Left lung (tissue), 4 donors: ENCODE measurements at regions not wholly inside any gene's neighbourhood (a gene's known extent, or its start where the extent isn't known, plus 50 kb on each side); places are given as distances from the start of the nearest gene placed in this dataset.

ENCODE experiments used
- ATAC-seq: fragments of 200-7000 bp; cut with Tn5 transposase; one replicate; pipeline ENCODE4 v1.9.1; 2020; ENCODE audit warnings: moderate library complexity
- DNase-seq, 4 donors: peaks; one replicate each; pipeline ENCODE4 v3.0.0-alpha.2; 2013 to 2020
- H3K27ac ChIP-seq, 2 donors: fragments of 200-600 bp; sonication (generic) in 1 of 2; one replicate each; pipeline versions ENCODE4 v1.5.0 to v1.8.0; 2020 to 2021
- H3K27me3 ChIP-seq, 2 donors: fragments of 200-600 bp; sonication (generic) in 1 of 2; one replicate each; pipeline versions ENCODE4 v1.5.0 to v1.8.0; 2020 to 2021
- H3K36me3 ChIP-seq, 2 donors: fragments of 200-600 bp; sonication (generic) in 1 of 2; one replicate each; pipeline versions ENCODE4 v1.5.0 to v1.8.0; 2020 to 2021
- H3K4me1 ChIP-seq, 2 donors: fragments of 200-600 bp; one replicate each; pipeline ENCODE4 v1.8.0; 2021
- H3K4me3 ChIP-seq, 2 donors: fragments of 200-600 bp; sonication (generic) in 1 of 2; one replicate each; pipeline versions ENCODE4 v1.5.0 to v1.8.0; 2020 to 2021; ENCODE audit warnings: mild to moderate bottlenecking in 1 of 2
- H3K9me3 ChIP-seq, 2 donors: fragments of 200-600 bp; sonication (generic) in 1 of 2; one replicate each; pipeline versions ENCODE4 v1.5.0 to v1.8.0; 2020 to 2021
- CTCF ChIP-seq, 2 donors: fragments of 200-600 bp; sonication (generic) in 1 of 2; IDR thresholded peaks; one replicate each; pipeline versions ENCODE4 v1.5.0 to v1.8.0; 2021; ENCODE audit warnings: antibody characterized with exemption in 2 of 2
- intact Hi-C, 2 donors: fragments of 100-400 bp; cut with DNase I; formaldehyde crosslinking; loops; one replicate each; pipeline versions ENCODE4 v1.11.2 to v1.14.2; 2022
- donor health status: DM: no; HTN: yes; CAD: no.
- donor health status: DM: no; HTN: no; CAD: no.

- ATAC-seq (no peak), DNase-seq (no peak)
- H3K4me1 ChIP-seq: no peaks in the 10 kb centered on the region
- H3K36me3 ChIP-seq: no peaks in the 10 kb centered on the region
- intact Hi-C loops: no loop called here
- H3K27ac ChIP-seq: no peak overlapping the region
- no peaks in the 10 kb centered on the region for H3K27me3 ChIP-seq
- H3K4me3 ChIP-seq: no peak overlapping the region
- H3K9me3 ChIP-seq: peaks cover 0 to 8% of the 10 kb centered on the region in 2 donors
- no peak for TF ChIP-seq CTCF (IDR thresholded peaks at IDR 0.05)
Observed at GRCh38 chr12:127548123-127548553, 718.8 kb upstream of the TMEM132C start.

- Histone ChIP-seq H3K27ac (no peak overlapping the region), H3K4me1 (no peaks in the 10 kb centered on the region), H3K27me3 (no peaks in the 10 kb centered on the region), H3K36me3 (no peaks in the 10 kb centered on the region), H3K9me3 (peaks cover 0 to 9% of the 10 kb centered on the region in 2 donors), H3K4me3 (no peak overlapping the region)
- DNase-seq (no peak), ATAC-seq (no peak)
- no peak for TF ChIP-seq CTCF (IDR thresholded peaks at IDR 0.05)
- intact Hi-C loops: no loop called here
Observed at GRCh38 chr12:127550271-127550670, 716.7 kb upstream of the TMEM132C start.

DNA sequence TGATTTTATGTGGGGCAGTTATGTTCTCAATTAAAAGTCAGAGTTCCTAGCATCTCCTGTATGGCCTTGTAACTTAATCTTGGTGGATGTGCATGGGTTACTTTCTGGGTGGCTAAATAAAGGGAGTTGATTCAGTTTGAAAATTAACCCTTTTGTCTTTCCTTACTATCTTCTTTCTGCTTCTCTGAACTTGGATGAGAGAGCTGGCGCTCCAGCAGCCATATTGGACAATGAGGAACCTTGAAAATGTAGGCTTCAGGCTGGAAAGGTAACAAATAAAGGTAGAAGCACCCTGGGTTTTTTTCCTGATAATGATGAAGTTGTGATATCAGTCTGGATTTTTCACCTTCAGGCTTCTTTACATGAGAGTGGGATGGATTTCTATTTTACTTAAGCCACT is 714.1 kb upstream of the TMEM132C start:
- ATAC-seq (no peak), DNase-seq (no peak)
- no peak for TF ChIP-seq CTCF (IDR thresholded peaks at IDR 0.05)
- no peak overlapping the region for H3K4me3 ChIP-seq
- H3K4me1 ChIP-seq: no peaks in the 10 kb centered on the region
- peaks cover 0 to 9% of the 10 kb centered on the region in 2 donors for H3K9me3 ChIP-seq
- intact Hi-C loops: no loop called here
- no peaks in the 10 kb centered on the region for H3K36me3 ChIP-seq
- H3K27me3 ChIP-seq: no peaks in the 10 kb centered on the region
- H3K27ac ChIP-seq: no peak overlapping the region

DNA sequence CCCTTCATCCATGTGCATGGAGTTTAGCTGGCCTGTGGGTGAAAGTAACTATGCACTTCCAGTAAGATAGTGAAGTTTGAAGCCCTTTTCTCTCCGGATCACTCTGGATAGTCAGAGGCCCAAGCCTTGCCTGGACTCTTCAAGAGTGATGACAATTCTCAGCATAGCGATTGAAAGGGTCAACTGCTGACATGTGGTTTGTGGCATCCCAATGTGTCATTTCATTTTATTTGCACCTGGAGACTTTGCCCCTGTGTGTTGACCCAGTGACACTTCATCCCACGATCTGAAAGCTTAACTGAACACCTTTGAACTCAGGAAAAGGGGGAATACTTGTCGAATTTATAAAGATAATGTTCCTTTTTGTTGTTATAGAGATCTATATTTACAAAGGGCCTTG is 711.9 kb upstream of the TMEM132C start:
- Histone ChIP-seq H3K9me3 (peaks cover 0 to 9% of the 10 kb centered on the region in 2 donors), H3K4me1 (no peaks in the 10 kb centered on the region), H3K27me3 (no peaks in the 10 kb centered on the region), H3K27ac (no peak overlapping the region), H3K36me3 (no peaks in the 10 kb centered on the region), H3K4me3 (no peak overlapping the region)
- intact Hi-C loops: no loop called here
- DNase-seq (no peak), ATAC-seq (no peak)
- TF ChIP-seq CTCF (IDR thresholded peaks at IDR 0.05): no peak

- no peak for DNase-seq
- H3K4me3 ChIP-seq: no peak overlapping the region
- H3K27me3 ChIP-seq: no peaks in the 10 kb centered on the region
- TF ChIP-seq CTCF (IDR thresholded peaks at IDR 0.05): no peak
- intact Hi-C loops: no loop called here
- no peak overlapping the region for H3K27ac ChIP-seq
- H3K9me3 ChIP-seq: peaks cover 0 to 9% of the 10 kb centered on the region in 2 donors
- no peaks in the 10 kb centered on the region for H3K36me3 ChIP-seq
- ATAC-seq: no peak
- H3K4me1 ChIP-seq: no peaks in the 10 kb centered on the region
Observed at GRCh38 chr12:127556231-127556886, 710.6 kb upstream of the TMEM132C start.
